ENCODE measurements at regions not wholly inside any gene's neighbourhood (a gene's known extent, or its start where the extent isn't known, plus 50 kb on each side); places are given as distances from the start of the nearest gene placed in this dataset.

DNA sequence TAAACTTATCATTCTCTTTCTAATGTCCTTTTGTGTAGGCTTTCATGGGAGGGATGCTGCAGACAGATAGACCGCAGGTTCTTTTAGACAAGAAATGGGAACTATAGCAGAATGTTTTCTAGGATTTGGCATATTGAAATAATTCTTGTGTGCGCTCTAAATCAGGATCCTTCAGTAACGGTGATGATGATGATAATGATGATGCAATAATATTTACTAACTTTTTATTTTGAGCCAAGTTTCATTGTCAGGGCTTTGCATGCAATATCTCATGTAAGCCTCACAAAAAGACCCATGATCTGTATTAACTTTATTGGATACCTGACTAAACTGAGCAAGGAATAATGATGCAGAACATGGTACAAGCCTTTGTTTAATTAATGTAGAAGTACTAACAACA lies 280.1 kb downstream of the HAO1 start:
- TF ChIP-seq, protein P1, sequence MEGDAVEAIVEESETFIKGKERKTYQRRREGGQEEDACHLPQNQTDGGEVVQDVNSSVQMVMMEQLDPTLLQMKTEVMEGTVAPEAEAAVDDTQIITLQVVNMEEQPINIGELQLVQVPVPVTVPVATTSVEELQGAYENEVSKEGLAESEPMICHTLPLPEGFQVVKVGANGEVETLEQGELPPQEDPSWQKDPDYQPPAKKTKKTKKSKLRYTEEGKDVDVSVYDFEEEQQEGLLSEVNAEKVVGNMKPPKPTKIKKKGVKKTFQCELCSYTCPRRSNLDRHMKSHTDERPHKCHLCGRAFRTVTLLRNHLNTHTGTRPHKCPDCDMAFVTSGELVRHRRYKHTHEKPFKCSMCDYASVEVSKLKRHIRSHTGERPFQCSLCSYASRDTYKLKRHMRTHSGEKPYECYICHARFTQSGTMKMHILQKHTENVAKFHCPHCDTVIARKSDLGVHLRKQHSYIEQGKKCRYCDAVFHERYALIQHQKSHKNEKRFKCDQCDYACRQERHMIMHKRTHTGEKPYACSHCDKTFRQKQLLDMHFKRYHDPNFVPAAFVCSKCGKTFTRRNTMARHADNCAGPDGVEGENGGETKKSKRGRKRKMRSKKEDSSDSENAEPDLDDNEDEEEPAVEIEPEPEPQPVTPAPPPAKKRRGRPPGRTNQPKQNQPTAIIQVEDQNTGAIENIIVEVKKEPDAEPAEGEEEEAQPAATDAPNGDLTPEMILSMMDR (IDR thresholded peaks at IDR 0.05), result no peak
- no peak for TF ChIP-seq EZH2 (IDR thresholded peaks at IDR 0.05; ENCODE audit: borderline replicate concordance, insufficient read depth, low read depth, low read length, poor library complexity, severe bottlenecking)

All from B cell (primary cell).